ENCODE measurements at regions not wholly inside any gene's neighbourhood (a gene's known extent, or its start where the extent isn't known, plus 50 kb on each side); places are given as distances from the start of the nearest gene placed in this dataset.

GRCh38 chr16:50479771-50480170 lies 68.4 kb upstream of the NKD1 start:
- Histone ChIP-seq H3K9me3 (ENCODE audit: control insufficient read depth, low read length) (peaks cover 4% of the 10 kb centered on the region), H3K14ac (ENCODE audit: low read length in 2 of 2) (no peak overlapping the region), H3K27ac (ENCODE audit: low read length, poor library complexity, severe bottlenecking) (no peak overlapping the region), H3K27me3 (ENCODE audit: control insufficient read depth in 1 of 2, insufficient read depth in 1 of 2, low read length in 2 of 2) (peaks cover 3 to 38% of the 10 kb centered on the region in 2 experiments), H2AFZ (ENCODE audit: low read depth, low read length) (no peak overlapping the region), H3K9ac (ENCODE audit: low read length) (no peak overlapping the region), H3K4me3 (ENCODE audit: insufficient read depth in 1 of 2, low read depth in 1 of 2, low read length in 2 of 2) (no peak overlapping the region), H4K8ac (ENCODE audit: low read length) (no peak overlapping the region), H2BK5ac (ENCODE audit: low read depth, low read length, poor library complexity, severe bottlenecking) (no peak overlapping the region), H3K23ac (ENCODE audit: low read length in 2 of 2) (no peak overlapping the region), H3K4me1 (ENCODE audit: control insufficient read depth, insufficient read depth, low read depth, low read length) (no peaks in the 10 kb centered on the region), H2BK15ac (ENCODE audit: low read depth, poor library complexity, severe bottlenecking) (no peak overlapping the region), H3K4me2 (ENCODE audit: low read length, poor library complexity, severe bottlenecking) (no peak overlapping the region), H3K79me1 (replicated peaks; ENCODE audit: low read length, poor library complexity, severe bottlenecking) (no peaks in the 10 kb centered on the region), H2BK120ac (ENCODE audit: low read depth, low read length) (no peak overlapping the region), H3K18ac (ENCODE audit: low read depth in 1 of 2, low read length in 2 of 2) (no peak overlapping the region), H4K91ac (ENCODE audit: low read length) (no peak overlapping the region), H2BK12ac (ENCODE audit: low read length in 2 of 2) (no peak overlapping the region), H3K36me3 (ENCODE audit: control insufficient read depth in 1 of 2, insufficient read depth in 2 of 2, low read depth in 1 of 2, low read length in 2 of 2) (no peaks in the 10 kb centered on the region), H2AK5ac (ENCODE audit: low read length, severe bottlenecking) (no peak overlapping the region), H3K4ac (ENCODE audit: low read depth in 1 of 2, low read length in 2 of 2) (no peak overlapping the region)
- WGBS, result 91% methylated on average over 5 of the region's 5 CpGs
- no peak for DNase-seq

GRCh38 chr16:50478773-50479149 lies 69.4 kb upstream of the NKD1 start:
- Histone ChIP-seq H3K27me3 (ENCODE audit: control insufficient read depth in 1 of 2, insufficient read depth in 1 of 2, low read length in 2 of 2) (peaks cover 3 to 38% of the 10 kb centered on the region in 2 experiments), H3K18ac (ENCODE audit: low read depth in 1 of 2, low read length in 2 of 2) (no peak overlapping the region), H3K9ac (ENCODE audit: low read length) (no peak overlapping the region), H4K8ac (ENCODE audit: low read length) (no peak overlapping the region), H3K4ac (ENCODE audit: low read depth in 1 of 2, low read length in 2 of 2) (no peak overlapping the region), H2BK12ac (ENCODE audit: low read length in 2 of 2) (no peak overlapping the region), H2BK5ac (ENCODE audit: low read depth, low read length, poor library complexity, severe bottlenecking) (no peak overlapping the region), H2AK5ac (ENCODE audit: low read length, severe bottlenecking) (no peak overlapping the region), H3K4me3 (ENCODE audit: insufficient read depth in 1 of 2, low read depth in 1 of 2, low read length in 2 of 2) (no peak overlapping the region), H3K4me1 (ENCODE audit: control insufficient read depth, insufficient read depth, low read depth, low read length) (no peaks in the 10 kb centered on the region), H2BK120ac (ENCODE audit: low read depth, low read length) (no peak overlapping the region), H2BK15ac (ENCODE audit: low read depth, poor library complexity, severe bottlenecking) (no peak overlapping the region), H4K91ac (ENCODE audit: low read length) (no peak overlapping the region), H3K9me3 (ENCODE audit: control insufficient read depth, low read length) (peaks cover 4% of the 10 kb centered on the region), H3K27ac (ENCODE audit: low read length, poor library complexity, severe bottlenecking) (no peak overlapping the region), H3K14ac (ENCODE audit: low read length in 2 of 2) (peak overlapping the region in 1 of 2 experiments; percentile 7), H3K23ac (ENCODE audit: low read length in 2 of 2) (no peak overlapping the region), H3K79me1 (replicated peaks; ENCODE audit: low read length, poor library complexity, severe bottlenecking) (no peaks in the 10 kb centered on the region), H3K36me3 (ENCODE audit: control insufficient read depth in 1 of 2, insufficient read depth in 2 of 2, low read depth in 1 of 2, low read length in 2 of 2) (no peaks in the 10 kb centered on the region), H3K4me2 (ENCODE audit: low read length, poor library complexity, severe bottlenecking) (no peak overlapping the region), H2AFZ (ENCODE audit: low read depth, low read length) (no peak overlapping the region)
- 81% methylated on average over 9 of the region's 9 CpGs for WGBS
- no peak for DNase-seq

GRCh38 chr16:50478075-50478772 lies 70.0 kb upstream of the NKD1 start:
- DNase-seq, result no peak
- no peak overlapping the region for H3K4me2 ChIP-seq (ENCODE audit: low read length, poor library complexity, severe bottlenecking)
- H3K36me3 ChIP-seq (ENCODE audit: control insufficient read depth in 1 of 2, insufficient read depth in 2 of 2, low read depth in 1 of 2, low read length in 2 of 2), result no peaks in the 10 kb centered on the region
- no peak overlapping the region for H3K9ac ChIP-seq (ENCODE audit: low read length)
- H2BK15ac ChIP-seq (ENCODE audit: low read depth, poor library complexity, severe bottlenecking), result no peak overlapping the region
- H3K4me1 ChIP-seq (ENCODE audit: control insufficient read depth, insufficient read depth, low read depth, low read length), result no peaks in the 10 kb centered on the region
- no peak overlapping the region for H3K14ac ChIP-seq (ENCODE audit: low read length in 2 of 2)
- no peak overlapping the region for H2BK120ac ChIP-seq (ENCODE audit: low read depth, low read length)
- H3K18ac ChIP-seq (ENCODE audit: low read depth in 1 of 2, low read length in 2 of 2), result no peak overlapping the region
- H3K27ac ChIP-seq (ENCODE audit: low read length, poor library complexity, severe bottlenecking), result no peak overlapping the region
- peaks cover 3 to 38% of the 10 kb centered on the region in 2 experiments for H3K27me3 ChIP-seq (ENCODE audit: control insufficient read depth in 1 of 2, insufficient read depth in 1 of 2, low read length in 2 of 2)
- no peak overlapping the region for H2AK5ac ChIP-seq (ENCODE audit: low read length, severe bottlenecking)
- H2AFZ ChIP-seq (ENCODE audit: low read depth, low read length), result no peak overlapping the region
- WGBS, result 81% methylated on average over 19 of the region's 21 CpGs
- H4K91ac ChIP-seq (ENCODE audit: low read length), result no peak overlapping the region
- H4K8ac ChIP-seq (ENCODE audit: low read length), result no peak overlapping the region
- H2BK12ac ChIP-seq (ENCODE audit: low read length in 2 of 2), result no peak overlapping the region
- H2BK5ac ChIP-seq (ENCODE audit: low read depth, low read length, poor library complexity, severe bottlenecking), result no peak overlapping the region
- no peaks in the 10 kb centered on the region for H3K79me1 ChIP-seq (replicated peaks; ENCODE audit: low read length, poor library complexity, severe bottlenecking)
- H3K4me3 ChIP-seq (ENCODE audit: insufficient read depth in 1 of 2, low read depth in 1 of 2, low read length in 2 of 2), result no peak overlapping the region
- peaks cover 4% of the 10 kb centered on the region for H3K9me3 ChIP-seq (ENCODE audit: control insufficient read depth, low read length)
- H3K4ac ChIP-seq (ENCODE audit: low read depth in 1 of 2, low read length in 2 of 2), result no peak overlapping the region
- no peak overlapping the region for H3K23ac ChIP-seq (ENCODE audit: low read length in 2 of 2)

GRCh38 chr16:50476486-50477255 lies 71.5 kb upstream of the NKD1 start:
- 80% methylated on average over 12 of the region's 14 CpGs for WGBS
- no peak overlapping the region for H3K4me2 ChIP-seq (ENCODE audit: low read length, poor library complexity, severe bottlenecking)
- no peak overlapping the region for H3K4ac ChIP-seq (ENCODE audit: low read depth in 1 of 2, low read length in 2 of 2)

More at GRCh38 chr16:50476486-50477255, 71.5 kb upstream of the NKD1 start:
- Histone ChIP-seq H2BK12ac (ENCODE audit: low read length in 2 of 2) (no peak overlapping the region), H2BK15ac (ENCODE audit: low read depth, poor library complexity, severe bottlenecking) (no peak overlapping the region), H3K27me3 (ENCODE audit: control insufficient read depth in 1 of 2, insufficient read depth in 1 of 2, low read length in 2 of 2) (peaks cover 3 to 38% of the 10 kb centered on the region in 2 experiments), H3K27ac (ENCODE audit: low read length, poor library complexity, severe bottlenecking) (no peak overlapping the region), H2BK5ac (ENCODE audit: low read depth, low read length, poor library complexity, severe bottlenecking) (no peak overlapping the region), H3K9me3 (ENCODE audit: control insufficient read depth, low read length) (no peaks in the 10 kb centered on the region), H4K8ac (ENCODE audit: low read length) (no peak overlapping the region), H2AFZ (ENCODE audit: low read depth, low read length) (no peak overlapping the region), H3K14ac (ENCODE audit: low read length in 2 of 2) (no peak overlapping the region), H3K79me1 (replicated peaks; ENCODE audit: low read length, poor library complexity, severe bottlenecking) (no peaks in the 10 kb centered on the region), H3K4me3 (ENCODE audit: insufficient read depth in 1 of 2, low read depth in 1 of 2, low read length in 2 of 2) (no peak overlapping the region), H3K36me3 (ENCODE audit: control insufficient read depth in 1 of 2, insufficient read depth in 2 of 2, low read depth in 1 of 2, low read length in 2 of 2) (no peaks in the 10 kb centered on the region), H2AK5ac (ENCODE audit: low read length, severe bottlenecking) (no peak overlapping the region), H3K23ac (ENCODE audit: low read length in 2 of 2) (no peak overlapping the region), H2BK120ac (ENCODE audit: low read depth, low read length) (no peak overlapping the region), H3K18ac (ENCODE audit: low read depth in 1 of 2, low read length in 2 of 2) (no peak overlapping the region), H3K4me1 (ENCODE audit: control insufficient read depth, insufficient read depth, low read depth, low read length) (no peaks in the 10 kb centered on the region), H3K9ac (ENCODE audit: low read length) (no peak overlapping the region), H4K91ac (ENCODE audit: low read length) (no peak overlapping the region)
- DNase-seq, result no peak
